Esophagus (tissue), 2 donors: ENCODE measurements at regions not wholly inside any gene's neighbourhood (a gene's known extent, or its start where the extent isn't known, plus 50 kb on each side); places are given as distances from the start of the nearest gene placed in this dataset.
"Not testable (repeated sequence)": the region's sequence is repeated elsewhere in the genome, so short reads cannot be mapped to it uniquely, and the experiment has no call there.

Experiments used
- H3K27ac ChIP-seq, 2 donors: one replicate each; pipeline ENCODE4 v1.5.1; 2013; ENCODE audit warnings: low read depth in 2 of 2, mild to moderate bottlenecking in 2 of 2, inconsistent platforms in 1 of 2, low read length in 1 of 2, moderate library complexity in 1 of 2
- H3K27me3 ChIP-seq, 2 donors: one replicate each; pipeline ENCODE4 v1.6.1; 2013; ENCODE audit warnings: low read length in 2 of 2, control low read depth in 1 of 2, mild to moderate bottlenecking in 1 of 2; ENCODE audit not compliant: insufficient read depth in 2 of 2, control insufficient read depth in 1 of 2
- H3K36me3 ChIP-seq, 2 donors: one replicate each; pipeline ENCODE4 v1.6.1; 2013; ENCODE audit warnings: low read length in 1 of 2; ENCODE audit not compliant: control insufficient read depth in 2 of 2, insufficient read depth in 2 of 2
- H3K4me1 ChIP-seq, 2 donors: one replicate each; pipeline ENCODE4 v1.6.1; 2013; ENCODE audit warnings: low read length in 1 of 2; ENCODE audit not compliant: control insufficient read depth in 2 of 2, insufficient read depth in 2 of 2
- H3K4me3 ChIP-seq, 2 donors: one replicate each; pipeline ENCODE4 v1.5.1; 2013; ENCODE audit warnings: low read length in 2 of 2, mild to moderate bottlenecking in 2 of 2, low read depth in 1 of 2, moderate library complexity in 1 of 2
- H3K9me3 ChIP-seq, 2 donors: one replicate each; pipeline ENCODE4 v1.6.1; 2013; ENCODE audit warnings: mild to moderate bottlenecking in 2 of 2, low read depth in 1 of 2, low read length in 1 of 2, moderate library complexity in 1 of 2; ENCODE audit not compliant: control insufficient read depth in 2 of 2, insufficient read depth in 1 of 2
- WGBS, 2 donors: extraction: QIAGEN DNeasy Blood & Tissue Kit; methylation state at CpG; one replicate each; pipeline ENCODE4 v1.1.7; 2013; 5-methylcytosine and 5-hydroxymethylcytosine counted together
- donor health status: healthy with polysubstance abuse.
- donor health status: Bipolar disorder and iron deficiency.

DNA sequence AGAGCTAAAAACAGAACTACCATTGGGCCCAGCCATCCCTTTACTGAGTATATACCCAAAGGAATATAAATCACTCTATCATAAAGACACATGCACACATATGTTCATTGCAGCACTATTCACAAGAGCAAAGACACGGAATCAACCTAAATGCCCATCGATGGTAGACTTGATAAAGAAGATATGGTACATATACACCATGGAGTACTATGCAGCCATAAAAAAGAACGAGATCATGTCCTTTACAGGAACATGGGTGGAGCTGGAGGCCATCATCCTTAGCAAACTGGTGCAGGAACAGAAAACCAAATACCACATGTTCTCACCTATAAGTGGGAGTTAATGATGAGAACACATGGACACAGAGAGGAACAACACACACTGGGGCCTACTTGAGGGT, 227.1 kb upstream of the RBBP8 start:
- WGBS, 2 donors = 95% methylated on average over 3 of the region's 3 CpGs
- not testable (repeated sequence) for H3K9me3 ChIP-seq, H3K4me3 ChIP-seq

DNA sequence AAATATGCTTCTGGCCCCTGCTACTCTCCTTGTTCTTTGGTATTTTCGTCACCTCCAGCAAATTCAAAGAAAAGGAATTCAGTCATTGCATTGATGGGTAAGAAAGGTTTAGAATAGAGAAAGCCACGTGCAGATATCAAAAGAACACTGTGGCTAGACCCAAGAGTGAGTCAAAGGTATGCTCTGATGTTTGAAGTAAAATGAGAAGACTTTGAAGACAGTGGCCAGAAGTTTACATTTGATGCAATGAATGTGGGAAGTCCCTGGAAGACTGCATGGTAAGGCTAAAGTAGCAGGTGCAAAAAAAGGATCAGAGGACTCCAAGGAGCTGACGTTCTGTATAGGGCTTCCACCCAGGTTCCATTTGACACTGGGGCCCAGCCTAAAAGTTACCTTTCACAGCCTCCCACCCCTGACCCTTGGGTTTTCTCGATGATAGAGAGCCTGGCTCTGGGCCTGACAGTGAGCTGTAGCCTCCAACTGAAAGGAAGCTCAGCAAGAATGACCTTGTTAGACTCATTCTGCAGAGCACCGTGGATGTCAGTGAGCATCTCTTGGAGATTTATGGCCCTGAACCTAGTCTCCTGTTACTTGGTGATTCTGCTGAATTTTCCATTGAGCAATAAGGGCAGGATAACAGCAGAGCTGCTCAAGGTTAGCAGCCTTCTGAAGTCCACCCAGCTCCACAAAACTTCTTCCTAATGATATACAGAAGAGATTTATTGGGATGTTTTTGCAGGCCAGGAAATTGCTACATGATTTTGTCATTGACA, 223.7 kb upstream of the RBBP8 start:
- H3K9me3 ChIP-seq = no peaks in the 10 kb centered on the region
- H3K27me3 ChIP-seq = no peaks in the 10 kb centered on the region
- 60 to 71% methylated on average over 5 of the region's 5 CpGs for WGBS, 2 donors
- no peaks in the 10 kb centered on the region for H3K36me3 ChIP-seq
- no peaks in the 10 kb centered on the region for H3K4me1 ChIP-seq
- H3K4me3 ChIP-seq = no peak overlapping the region
- H3K27ac ChIP-seq = no peak overlapping the region

More for the DNA sequence above, 227.1 kb upstream of the RBBP8 start:
- not testable (repeated sequence) for H3K36me3 ChIP-seq, H3K4me1 ChIP-seq, H3K27me3 ChIP-seq, H3K27ac ChIP-seq

DNA sequence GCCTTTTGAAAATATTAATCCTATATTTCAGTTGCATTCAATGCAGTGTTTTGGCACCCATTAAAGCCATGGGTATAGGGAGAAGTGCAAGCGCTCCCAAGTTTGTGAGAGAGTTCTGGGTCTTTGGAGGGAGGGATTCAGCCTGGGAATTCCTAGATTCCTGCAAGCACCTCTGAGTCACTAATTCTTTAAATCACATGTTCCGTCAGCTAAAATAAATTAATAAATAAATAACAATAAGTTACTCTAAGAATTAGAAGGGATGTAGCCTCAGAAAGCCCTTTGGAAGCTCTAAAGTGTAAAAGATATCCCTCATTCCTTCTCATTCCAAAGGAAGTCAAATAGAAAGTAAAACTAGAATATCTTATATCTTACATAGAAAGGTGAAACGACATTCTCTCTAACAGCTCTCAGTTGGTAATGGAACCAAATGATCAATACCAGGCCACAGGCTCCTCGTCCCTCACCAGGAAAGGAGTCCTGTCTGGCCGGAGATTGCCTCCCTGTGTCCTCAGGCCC, 222.4 kb upstream of the RBBP8 start:
- no peaks in the 10 kb centered on the region for H3K27me3 ChIP-seq
- H3K9me3 ChIP-seq = no peaks in the 10 kb centered on the region
- H3K36me3 ChIP-seq = no peaks in the 10 kb centered on the region
- peak overlapping the region; percentile 39 to 40 for H3K4me3 ChIP-seq
- no peak overlapping the region for H3K27ac ChIP-seq
- WGBS, 2 donors = 37 to 39% methylated on average over 5 of the region's 5 CpGs
- H3K4me1 ChIP-seq = no peaks in the 10 kb centered on the region

DNA sequence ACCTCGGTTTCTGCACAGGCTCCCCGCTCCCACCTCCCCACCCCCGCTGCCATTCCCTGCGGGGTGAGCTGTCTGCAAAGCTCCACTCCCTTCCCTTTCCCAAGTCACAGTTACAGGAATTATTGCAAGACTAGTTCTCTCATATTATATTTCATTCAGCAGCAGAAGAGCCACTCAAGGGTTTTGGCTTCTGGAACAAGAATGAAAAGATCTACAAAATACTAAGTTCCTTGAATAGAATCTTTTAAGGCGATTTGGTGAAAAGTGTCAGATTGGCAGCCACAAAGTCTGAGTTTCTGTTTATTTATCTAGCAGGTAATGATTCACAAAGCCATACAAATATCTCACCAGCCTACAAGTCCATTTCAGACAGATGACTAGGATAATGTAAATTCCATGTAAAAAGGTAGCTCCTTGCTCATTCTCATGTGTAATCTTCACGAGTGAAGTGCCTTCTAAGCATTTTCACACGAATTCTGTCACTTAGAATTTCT, 221.9 kb upstream of the RBBP8 start:
- Histone ChIP-seq H3K27me3 (no peaks in the 10 kb centered on the region), H3K9me3 (no peaks in the 10 kb centered on the region), H3K4me1 (no peaks in the 10 kb centered on the region), H3K4me3 (peak overlapping the region; percentile 39 to 40), H3K36me3 (no peaks in the 10 kb centered on the region), H3K27ac (no peak overlapping the region)
- WGBS, 2 donors = 32 to 39% methylated on average over 7 of the region's 7 CpGs

DNA sequence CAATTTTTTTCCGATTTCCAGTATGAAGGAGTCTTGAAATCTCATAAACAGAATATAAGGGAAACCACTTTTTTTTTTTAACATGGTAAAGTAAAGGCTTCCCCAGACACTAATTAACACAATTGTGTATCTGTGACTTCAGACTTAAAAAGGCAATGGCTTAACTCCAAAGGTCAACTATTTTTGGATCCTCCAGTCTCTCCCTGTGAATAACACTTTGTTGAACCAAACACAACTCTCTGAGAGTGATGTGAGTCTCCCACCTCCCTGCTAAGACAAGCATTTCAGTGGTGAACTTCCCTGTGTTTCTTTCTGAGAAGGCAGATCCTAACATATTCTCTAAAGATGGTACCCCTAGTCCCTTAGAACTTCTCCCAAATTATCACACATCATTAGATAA, 219.6 kb upstream of the RBBP8 start:
- 26 to 64% methylated on average over 1 of the region's 1 CpG for WGBS, 2 donors

DNA sequence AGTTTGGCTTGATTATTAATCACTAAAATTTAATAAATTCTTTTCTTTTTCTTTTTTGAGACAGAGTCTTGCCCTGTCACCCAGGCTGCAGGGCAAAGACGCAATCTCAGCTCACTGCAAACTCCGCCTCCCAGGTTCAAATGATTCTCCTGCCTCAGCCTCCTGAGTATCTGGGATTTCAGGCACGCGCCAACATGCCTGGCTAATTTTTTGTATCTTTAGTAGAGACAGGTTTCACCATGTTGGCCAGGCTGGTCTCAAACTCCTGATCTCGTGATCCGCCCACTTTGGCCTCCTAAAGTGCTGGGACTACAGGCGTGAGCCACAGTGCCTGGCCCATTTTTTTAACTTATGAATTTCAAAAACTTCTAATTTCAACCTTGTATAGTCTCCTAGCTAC, 215.6 kb upstream of the RBBP8 start:
- H3K9me3 ChIP-seq, H3K27me3 ChIP-seq, H3K36me3 ChIP-seq, H3K4me1 ChIP-seq, H3K27ac ChIP-seq, H3K4me3 ChIP-seq: not testable (repeated sequence)
- WGBS, 2 donors = 90 to 93% methylated on average over 7 of the region's 7 CpGs

More for the DNA sequence above, 219.6 kb upstream of the RBBP8 start:
- no peaks in the 10 kb centered on the region for H3K36me3 ChIP-seq
- H3K27ac ChIP-seq = no peak overlapping the region
- no peaks in the 10 kb centered on the region for H3K27me3 ChIP-seq
- H3K9me3 ChIP-seq = no peaks in the 10 kb centered on the region
- no peak overlapping the region for H3K4me3 ChIP-seq
- no peaks in the 10 kb centered on the region for H3K4me1 ChIP-seq

DNA sequence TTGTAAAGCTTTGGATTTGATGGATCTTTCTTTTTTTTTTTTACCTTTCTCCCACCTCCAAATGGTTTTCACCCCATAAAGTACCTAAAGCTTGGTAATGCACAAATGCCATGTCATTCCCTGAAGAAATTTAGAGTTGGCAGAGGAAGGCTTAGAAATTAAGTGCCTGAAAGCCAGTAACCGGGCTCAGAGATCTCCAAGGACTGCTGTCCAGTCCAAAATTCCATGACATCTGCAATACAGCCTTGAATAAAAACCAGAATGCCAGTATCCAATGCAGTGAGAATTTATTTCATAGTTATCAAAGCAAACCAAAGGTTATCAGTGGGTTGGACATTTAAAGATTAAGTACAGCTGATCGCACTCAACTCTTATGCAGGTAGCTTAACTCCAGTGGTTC, 209.9 kb upstream of the RBBP8 start:
- H3K9me3 ChIP-seq = no peaks in the 10 kb centered on the region
- no peaks in the 10 kb centered on the region for H3K36me3 ChIP-seq
- no peak overlapping the region for H3K4me3 ChIP-seq
- H3K27ac ChIP-seq = no peak overlapping the region
- no peaks in the 10 kb centered on the region for H3K27me3 ChIP-seq
- 79 to 86% methylated on average over 2 of the region's 2 CpGs for WGBS, 2 donors
- no peaks in the 10 kb centered on the region for H3K4me1 ChIP-seq

DNA sequence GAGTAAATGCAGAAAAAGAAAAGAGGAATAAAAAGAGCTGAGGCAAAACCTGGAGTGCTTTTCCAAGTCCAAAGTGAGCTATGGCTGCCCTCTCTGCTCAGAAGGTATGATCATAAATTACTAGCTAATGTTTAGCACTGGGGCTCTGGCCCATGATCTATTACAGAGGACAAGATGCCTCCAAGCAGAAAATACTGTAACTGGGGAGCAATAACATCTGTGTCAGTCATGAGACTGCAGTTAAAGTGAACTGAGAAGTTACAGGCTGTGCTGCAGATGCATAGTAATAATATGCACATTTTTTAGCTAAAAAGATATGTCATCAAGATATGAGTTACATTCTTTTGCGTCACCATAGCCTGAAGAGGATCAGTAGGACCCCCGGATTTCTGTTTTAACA, 209.4 kb upstream of the RBBP8 start:
- Histone ChIP-seq H3K4me1 (no peaks in the 10 kb centered on the region), H3K27me3 (no peaks in the 10 kb centered on the region), H3K36me3 (no peaks in the 10 kb centered on the region), H3K27ac (no peak overlapping the region), H3K4me3 (no peak overlapping the region), H3K9me3 (no peaks in the 10 kb centered on the region)
- WGBS, 2 donors = 66 to 84% methylated on average over 2 of the region's 2 CpGs

DNA sequence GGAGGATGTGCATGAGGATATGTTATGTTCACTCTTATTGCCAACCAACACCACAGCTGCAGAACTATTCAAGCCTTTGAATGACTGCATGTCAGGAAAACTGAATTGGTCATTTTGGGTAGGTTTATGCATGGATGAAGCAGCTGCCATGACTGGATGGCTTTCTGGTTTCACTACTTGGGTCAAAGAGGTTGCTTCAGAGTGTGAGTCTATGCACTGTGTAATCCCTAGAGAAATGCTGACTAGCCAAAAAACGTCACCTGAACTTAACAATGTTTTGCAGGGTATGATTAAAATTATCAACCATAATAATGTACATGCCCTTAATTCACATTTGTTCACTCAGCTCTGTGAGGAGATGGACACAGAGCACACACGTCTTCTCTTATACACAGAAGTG, 206.7 kb upstream of the RBBP8 start:
- Histone ChIP-seq H3K4me1 (no peaks in the 10 kb centered on the region), H3K9me3 (no peaks in the 10 kb centered on the region), H3K4me3 (no peak overlapping the region), H3K27ac (no peak overlapping the region), H3K36me3 (no peaks in the 10 kb centered on the region), H3K27me3 (no peaks in the 10 kb centered on the region)
- 67 to 68% methylated on average over 2 of the region's 2 CpGs for WGBS, 2 donors

DNA sequence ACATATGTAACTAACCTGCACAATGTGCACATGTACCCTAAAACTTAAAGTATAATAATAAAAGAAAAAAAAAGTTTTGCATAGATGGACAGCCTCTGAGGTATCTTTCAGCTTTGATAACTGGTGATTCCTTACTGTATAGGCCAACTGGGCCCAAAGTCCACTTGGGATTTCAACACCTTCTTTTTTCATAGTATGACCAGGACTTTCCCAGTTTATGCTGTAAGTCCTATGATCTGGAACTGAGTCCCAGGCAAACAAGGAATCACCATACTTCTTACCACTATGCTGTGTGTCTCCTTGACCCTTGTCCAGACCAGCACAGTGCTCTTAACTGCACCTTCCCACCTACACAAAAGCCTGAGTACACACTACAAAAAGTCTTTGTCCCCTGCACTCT, 205.1 kb upstream of the RBBP8 start:
- H3K4me1 ChIP-seq = no peaks in the 10 kb centered on the region
- H3K36me3 ChIP-seq = no peaks in the 10 kb centered on the region
- no peak overlapping the region for H3K27ac ChIP-seq
- H3K27me3 ChIP-seq = no peaks in the 10 kb centered on the region
- no peaks in the 10 kb centered on the region for H3K9me3 ChIP-seq
- no peak overlapping the region for H3K4me3 ChIP-seq
